ENCODE measurements at regions not wholly inside any gene's neighbourhood (a gene's known extent, or its start where the extent isn't known, plus 50 kb on each side); places are given as distances from the start of the nearest gene placed in this dataset.

DNA sequence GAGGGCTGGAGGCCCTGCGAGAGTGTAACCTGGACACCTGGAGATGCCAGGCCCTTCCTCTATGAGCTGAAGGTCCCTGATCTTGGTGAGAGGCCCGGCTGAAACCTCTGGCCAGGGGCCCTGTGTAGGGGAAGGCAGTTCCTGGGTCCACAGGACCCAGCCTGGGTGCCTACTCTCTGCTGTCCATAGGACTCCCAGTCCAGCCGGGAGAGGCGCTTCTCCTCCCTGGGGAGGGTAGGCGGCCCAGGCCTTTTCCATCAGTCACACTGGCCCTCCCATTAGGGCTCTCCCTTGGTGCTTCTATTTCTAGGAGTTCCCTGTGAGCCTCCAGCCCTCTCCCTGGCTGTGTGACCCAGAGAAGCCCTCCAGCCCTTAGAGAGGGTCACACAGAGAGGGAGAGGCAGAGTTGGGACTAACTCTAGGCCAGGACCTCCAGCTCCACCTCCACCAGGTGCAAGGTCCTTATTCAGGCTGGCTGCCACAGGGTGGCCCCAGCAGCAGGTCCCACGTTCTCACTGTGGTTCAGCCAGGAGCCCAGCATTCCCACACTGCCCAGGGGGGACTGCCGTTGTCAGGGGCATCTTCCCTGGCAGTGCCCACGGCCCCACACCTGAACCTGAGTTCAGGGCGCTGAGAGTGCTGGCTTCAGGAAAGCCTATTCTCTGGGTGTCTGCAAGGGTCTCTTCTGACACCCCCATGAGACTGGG, 146.8 kb downstream of the SMAD6 start:
- no peak for DNase-seq (ENCODE audit: extremely low read depth, low read depth)
- TF ChIP-seq, protein P1, sequence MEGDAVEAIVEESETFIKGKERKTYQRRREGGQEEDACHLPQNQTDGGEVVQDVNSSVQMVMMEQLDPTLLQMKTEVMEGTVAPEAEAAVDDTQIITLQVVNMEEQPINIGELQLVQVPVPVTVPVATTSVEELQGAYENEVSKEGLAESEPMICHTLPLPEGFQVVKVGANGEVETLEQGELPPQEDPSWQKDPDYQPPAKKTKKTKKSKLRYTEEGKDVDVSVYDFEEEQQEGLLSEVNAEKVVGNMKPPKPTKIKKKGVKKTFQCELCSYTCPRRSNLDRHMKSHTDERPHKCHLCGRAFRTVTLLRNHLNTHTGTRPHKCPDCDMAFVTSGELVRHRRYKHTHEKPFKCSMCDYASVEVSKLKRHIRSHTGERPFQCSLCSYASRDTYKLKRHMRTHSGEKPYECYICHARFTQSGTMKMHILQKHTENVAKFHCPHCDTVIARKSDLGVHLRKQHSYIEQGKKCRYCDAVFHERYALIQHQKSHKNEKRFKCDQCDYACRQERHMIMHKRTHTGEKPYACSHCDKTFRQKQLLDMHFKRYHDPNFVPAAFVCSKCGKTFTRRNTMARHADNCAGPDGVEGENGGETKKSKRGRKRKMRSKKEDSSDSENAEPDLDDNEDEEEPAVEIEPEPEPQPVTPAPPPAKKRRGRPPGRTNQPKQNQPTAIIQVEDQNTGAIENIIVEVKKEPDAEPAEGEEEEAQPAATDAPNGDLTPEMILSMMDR (IDR thresholded peaks at IDR 0.05; ENCODE audit: low read depth, low read length): no peak

DNA sequence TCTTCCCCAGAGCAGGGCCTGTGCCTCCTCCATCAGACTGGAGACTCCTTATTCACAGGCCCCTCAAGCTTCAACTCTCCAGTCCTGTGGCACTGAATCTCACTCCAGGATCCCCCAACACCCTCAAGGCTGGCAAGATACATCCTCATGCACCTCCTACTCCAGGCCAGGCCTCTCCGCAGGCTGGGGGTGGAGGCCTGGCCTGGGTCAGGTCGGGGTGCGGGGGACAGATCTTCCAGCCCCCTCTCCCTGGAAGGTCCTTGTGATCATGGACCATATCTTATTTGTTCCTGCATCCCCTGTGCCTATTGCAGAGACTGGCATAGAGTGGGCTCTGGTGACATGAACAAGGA, 147.3 kb downstream of the SMAD6 start:
- no peak for DNase-seq (ENCODE audit: extremely low read depth, low read depth)
- TF ChIP-seq, protein P1 (IDR thresholded peaks at IDR 0.05; ENCODE audit: low read depth, low read length): no peak

DNA sequence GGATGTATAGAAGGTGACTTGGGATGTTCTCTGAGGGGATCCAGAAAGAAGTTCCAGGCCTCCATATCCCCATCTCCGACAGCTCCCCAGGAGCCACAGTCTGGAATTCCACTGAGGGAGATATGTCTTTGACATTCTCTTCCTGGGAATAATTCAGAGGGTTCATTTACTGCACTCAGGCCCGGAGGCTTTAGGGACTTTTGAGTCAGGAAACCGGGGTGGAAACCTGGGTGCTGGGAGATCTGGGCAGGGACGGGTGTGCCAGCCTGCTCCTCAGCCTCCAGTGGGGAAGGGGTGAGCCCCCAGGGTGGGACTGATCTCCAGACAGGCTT, 147.7 kb downstream of the SMAD6 start:
- no peak for DNase-seq (ENCODE audit: extremely low read depth, low read depth)
- TF ChIP-seq, protein P1 (IDR thresholded peaks at IDR 0.05; ENCODE audit: low read depth, low read length): no peak

DNA sequence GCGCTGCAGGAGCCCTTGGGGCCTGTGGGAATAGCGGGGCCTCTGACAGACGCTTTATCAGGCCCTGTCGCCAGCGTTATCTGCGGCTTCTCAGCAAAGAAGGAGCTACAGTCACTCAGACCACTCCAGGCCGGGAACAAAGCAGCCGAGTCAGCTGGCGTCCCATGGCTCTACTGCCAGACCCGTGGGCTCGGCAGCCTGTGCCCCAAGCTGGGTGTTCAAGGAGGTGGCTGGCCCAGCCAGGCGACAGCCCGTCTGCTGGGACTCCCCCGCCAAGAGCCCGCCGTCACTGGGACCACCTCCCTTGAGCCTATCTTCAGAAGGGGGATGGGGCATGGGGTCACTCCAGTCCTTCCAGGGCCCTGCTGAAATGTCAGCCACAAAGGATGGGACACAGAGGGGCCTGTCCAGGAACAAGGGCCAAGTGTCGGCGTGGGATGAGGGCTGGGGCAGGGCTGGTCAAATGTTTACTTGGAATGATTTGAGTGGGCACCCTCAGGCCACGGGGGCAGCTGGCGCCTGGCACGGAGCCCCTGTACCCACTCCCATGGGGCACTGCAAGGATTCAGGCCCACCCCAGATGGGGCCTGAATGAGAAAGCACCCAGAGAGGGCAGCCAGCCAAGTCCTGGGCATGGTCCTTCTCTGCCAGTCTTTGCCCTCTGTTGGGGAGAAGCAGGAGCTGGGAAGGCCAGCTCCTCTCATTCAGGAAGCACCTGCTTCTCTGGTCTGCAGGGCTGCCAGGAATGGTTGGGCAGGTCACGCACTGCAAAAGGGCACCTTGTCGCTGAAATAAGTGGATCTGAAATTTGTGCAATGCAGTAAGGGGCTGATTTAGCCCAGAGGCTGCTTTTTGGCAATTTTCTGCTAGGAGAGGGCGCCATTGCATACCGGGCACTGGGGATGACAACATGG, 148.3 kb downstream of the SMAD6 start:
- TF ChIP-seq, protein P1 (IDR thresholded peaks at IDR 0.05; ENCODE audit: low read depth, low read length): no peak
- no peak for DNase-seq (ENCODE audit: extremely low read depth, low read depth)

DNA sequence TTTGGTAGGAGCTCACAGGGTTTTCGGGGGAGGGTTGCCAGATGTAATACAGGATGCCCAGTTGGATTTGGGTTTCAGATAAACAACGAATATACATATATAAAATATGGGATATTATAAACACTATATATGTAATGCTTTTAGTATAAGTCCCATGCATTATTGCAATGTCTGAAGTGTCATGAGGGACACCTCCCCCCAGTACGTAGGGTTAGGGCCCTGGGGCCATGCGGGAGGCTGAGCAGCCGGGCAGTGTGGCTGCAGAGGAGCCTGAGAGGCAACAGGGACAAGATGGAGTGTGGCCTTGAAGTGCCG, 148.9 kb downstream of the SMAD6 start:
- TF ChIP-seq, protein P1 (IDR thresholded peaks at IDR 0.05; ENCODE audit: low read depth, low read length): no peak
- DNase-seq (ENCODE audit: extremely low read depth, low read depth): no peak

DNA sequence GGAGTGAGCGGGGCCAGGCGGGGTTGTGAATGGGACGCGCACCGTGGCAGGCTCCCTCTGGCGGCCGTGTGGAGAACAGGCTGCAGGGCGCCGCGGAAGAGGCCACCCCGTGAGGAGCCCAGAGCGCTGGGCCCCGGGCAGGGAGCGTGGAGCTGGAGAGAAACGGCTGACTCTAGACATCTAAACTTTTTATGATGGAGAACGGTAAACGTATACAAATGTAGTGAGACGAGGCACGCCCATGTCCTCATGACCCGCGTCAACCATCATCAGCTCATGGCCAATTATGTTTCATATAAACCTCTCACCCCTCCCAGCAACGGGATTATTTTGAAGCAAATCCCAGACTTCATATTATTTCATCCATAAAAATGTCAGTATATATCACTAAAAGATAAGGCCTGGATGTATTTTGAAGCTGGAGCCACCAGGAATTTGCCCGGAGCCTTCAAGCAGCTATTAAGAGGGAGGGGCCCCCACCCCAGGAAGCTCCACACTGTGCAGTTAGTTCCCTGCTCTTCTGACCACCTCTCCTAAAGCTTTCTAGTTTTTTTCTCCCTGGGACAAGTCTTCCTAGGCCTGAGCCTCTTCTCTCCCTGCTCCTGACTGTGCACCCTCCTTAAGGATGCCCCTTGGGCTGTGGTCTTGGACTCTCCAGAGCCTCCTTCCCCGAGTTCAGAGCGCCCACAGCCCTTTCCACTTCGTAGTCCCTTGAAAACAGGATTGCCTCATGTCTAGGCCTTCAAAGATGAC, 149.5 kb downstream of the SMAD6 start:
- TF ChIP-seq, protein P1 (IDR thresholded peaks at IDR 0.05; ENCODE audit: low read depth, low read length): peak; percentile 97
- DNase-seq (ENCODE audit: extremely low read depth, low read depth): no peak

Measured in AG09319 (cell line).